ENCODE measurements at regions not wholly inside any gene's neighbourhood (a gene's known extent, or its start where the extent isn't known, plus 50 kb on each side); places are given as distances from the start of the nearest gene placed in this dataset.

GRCh38 chr20:50312002-50312681 is 121.5 kb downstream of the CEBPB start:
- no peak for DNase-seq (ENCODE audit: low spot score)
- no peak for TF ChIP-seq CTCF (IDR thresholded peaks at IDR 0.05; ENCODE audit: extremely low read depth, missing control alignments)

GRCh38 chr20:50312682-50313521 is 122.3 kb downstream of the CEBPB start:
- no peak for DNase-seq (ENCODE audit: low spot score)
- TF ChIP-seq CTCF (IDR thresholded peaks at IDR 0.05; ENCODE audit: extremely low read depth, missing control alignments) = no peak

- TF ChIP-seq CTCF (IDR thresholded peaks at IDR 0.05; ENCODE audit: extremely low read depth, missing control alignments) = no peak
- DNase-seq (ENCODE audit: low spot score) = no peak
These were observed 122.8 kb downstream of the CEBPB start for GRCh38 chr20:50313522-50313820.

DNA sequence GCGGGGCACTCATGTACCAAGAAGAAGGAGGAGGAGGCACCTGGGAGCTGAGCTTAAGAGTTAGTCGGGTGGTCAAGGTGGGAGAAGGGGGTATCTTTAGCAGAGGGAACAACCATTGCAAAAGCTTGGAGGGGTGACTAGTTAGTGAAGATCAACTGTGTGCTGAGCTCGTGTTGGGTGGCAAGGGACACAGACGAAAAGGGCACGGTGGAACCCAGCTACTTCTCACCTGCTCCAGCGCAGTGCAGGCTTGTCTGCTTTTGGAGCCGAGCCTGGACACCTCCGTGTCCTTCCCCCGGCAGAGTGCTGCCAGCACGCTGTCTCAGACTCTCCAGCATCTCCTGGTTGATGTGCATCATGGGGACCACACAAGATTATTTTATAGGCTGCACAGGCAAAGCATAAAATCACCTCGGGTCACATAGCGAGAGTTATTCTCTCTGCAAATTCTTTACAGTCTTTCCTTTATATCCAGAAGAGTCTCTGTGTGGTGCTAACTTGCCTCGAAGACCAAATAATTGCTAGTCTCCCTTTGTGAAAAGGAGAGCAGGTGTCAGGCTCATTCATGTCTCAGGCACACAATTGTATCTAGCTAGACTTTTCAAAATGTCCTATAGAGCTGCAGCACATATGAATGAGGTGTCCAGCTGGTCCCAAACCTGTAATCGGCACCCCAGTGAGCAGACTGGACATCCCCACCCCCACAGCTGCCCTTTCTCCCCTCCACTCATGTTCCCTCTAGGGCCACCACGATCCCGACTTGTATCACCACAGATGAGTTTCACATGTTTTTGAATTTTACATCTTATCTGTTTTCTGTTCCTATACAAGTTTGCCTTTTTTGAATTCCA is 123.4 kb downstream of the CEBPB start:
- no peak for DNase-seq (ENCODE audit: low spot score)
- TF ChIP-seq CTCF (IDR thresholded peaks at IDR 0.05; ENCODE audit: extremely low read depth, missing control alignments) = no peak

DNA sequence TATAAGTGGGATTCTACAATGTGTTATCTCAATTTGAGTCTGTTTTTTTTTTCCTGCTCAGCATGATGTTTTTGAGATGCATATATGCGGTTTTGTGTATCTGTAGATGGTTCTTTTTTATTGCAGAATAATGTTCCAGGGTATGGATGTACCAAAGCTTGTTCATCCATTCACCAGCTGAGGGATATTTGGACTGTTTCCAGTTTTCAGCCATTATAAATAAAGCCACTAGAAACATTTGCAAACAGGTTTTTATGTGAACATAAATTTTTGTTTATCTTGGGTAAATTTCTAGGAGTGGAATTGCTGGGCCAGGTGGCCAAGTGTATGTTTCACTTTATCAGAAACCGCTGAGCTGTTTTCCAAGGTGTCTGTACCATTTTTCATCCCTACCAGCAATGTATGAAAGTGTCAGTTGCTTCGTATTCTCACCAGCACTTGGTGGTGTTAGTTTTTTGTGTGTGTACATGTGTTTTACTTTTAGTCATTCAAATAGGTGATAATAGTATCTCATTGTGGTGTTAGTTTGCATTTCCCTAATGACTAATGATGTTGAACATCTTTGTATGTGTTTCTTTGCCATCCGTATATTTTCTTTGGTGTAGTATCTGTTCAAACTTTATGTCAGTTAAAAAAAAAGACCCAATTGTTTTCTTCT is 124.2 kb downstream of the CEBPB start:
- TF ChIP-seq CTCF (IDR thresholded peaks at IDR 0.05; ENCODE audit: extremely low read depth, missing control alignments) = no peak
- no peak for DNase-seq (ENCODE audit: low spot score)

GRCh38 chr20:50315586-50316551 is 125.2 kb downstream of the CEBPB start:
- DNase-seq (ENCODE audit: low spot score) = no peak
- TF ChIP-seq CTCF (IDR thresholded peaks at IDR 0.05; ENCODE audit: extremely low read depth, missing control alignments) = no peak
